Smooth muscle cell (in vitro differentiated cells): ENCODE measurements at regions not wholly inside any gene's neighbourhood (a gene's known extent, or its start where the extent isn't known, plus 50 kb on each side); places are given as distances from the start of the nearest gene placed in this dataset.

Source experiments
- DNase-seq: peaks from one replicate; lab custom pipeline; 2025; ENCODE audit not compliant: unreplicated experiment; lab: John Stamatoyannopoulos, UW
- H2AFZ ChIP-seq: fragments of 200-600 bp; sonication (generic); 2 replicates; pipeline ENCODE4 v1.6.0; 2016; ENCODE audit warnings: antibody characterized with exemption, low read depth, mild to moderate bottlenecking
- H3F3A ChIP-seq: fragments of 200-600 bp; sonication (generic); 2 replicates; pipeline ENCODE4 v1.6.0; 2017; ENCODE audit warnings: antibody characterized with exemption, low read depth
- H3K27ac ChIP-seq: fragments of 200-600 bp; sonication (generic); 2 replicates; pipeline ENCODE4 v1.5.1; 2016; ENCODE audit warnings: low read depth, mild to moderate bottlenecking
- H3K27me3 ChIP-seq: fragments of 200-600 bp; sonication (generic); 2 replicates; pipeline ENCODE4 v1.6.1; 2016; ENCODE audit warnings: low read depth, mild to moderate bottlenecking
- H3K36me3 ChIP-seq: fragments of 200-600 bp; sonication (generic); 2 replicates; pipeline ENCODE4 v1.5.1; 2016; ENCODE audit warnings: low read depth
- H3K4me1 ChIP-seq: fragments of 200-600 bp; sonication (generic); 2 replicates; pipeline ENCODE4 v1.5.1; 2016; ENCODE audit warnings: low read depth
- H3K4me2 ChIP-seq: fragments of 200-600 bp; sonication (generic); 2 replicates; pipeline ENCODE4 v1.6.0; 2016; ENCODE audit warnings: mild to moderate bottlenecking
- H3K4me3 ChIP-seq: fragments of 200-600 bp; sonication (generic); 2 replicates; pipeline ENCODE4 v1.5.1; 2016; ENCODE audit warnings: mild to moderate bottlenecking
- H3K79me2 ChIP-seq: fragments of 200-600 bp; sonication (generic); 2 replicates; pipeline ENCODE4 v1.6.0; 2016; ENCODE audit warnings: low read depth, mild to moderate bottlenecking
- H3K9ac ChIP-seq: fragments of 200-600 bp; sonication (generic); 2 replicates; pipeline ENCODE4 v1.6.0; 2016; ENCODE audit warnings: low read depth
- H3K9me3 ChIP-seq: fragments of 200-600 bp; sonication (generic); replicated peaks from 2 replicates; pipeline ENCODE4 v1.5.1; 2016; ENCODE audit warnings: low read depth
- H4K20me1 ChIP-seq: fragments of 200-600 bp; sonication (generic); 2 replicates; pipeline ENCODE4 v1.6.0; 2016; ENCODE audit warnings: low read depth
- CTCF ChIP-seq: fragments of 200-600 bp; sonication (generic); IDR thresholded peaks from 2 replicates; pipeline ENCODE4 v1.5.1; 2017; ENCODE audit warnings: borderline replicate concordance, mild to moderate bottlenecking, antibody characterized with exemption; ENCODE audit not compliant: insufficient read depth, poor library complexity, severe bottlenecking
- WGBS: methylation state at CpG from one replicate; pipeline ENCODE4 v1.1.7; 2016; ENCODE audit warnings: low lambda C conversion rate; 5-methylcytosine and 5-hydroxymethylcytosine counted together

GRCh38 chr5:56538580-56538979, 276.8 kb upstream of the MAP3K1 start:
- Histone ChIP-seq H3F3A (no peaks in the 10 kb centered on the region), H3K27ac (no peak overlapping the region), H3K4me3 (no peak overlapping the region), H3K9me3 (no peaks in the 10 kb centered on the region), H2AFZ (no peak overlapping the region), H3K79me2 (no peaks in the 10 kb centered on the region), H4K20me1 (no peaks in the 10 kb centered on the region), H3K4me1 (no peaks in the 10 kb centered on the region), H3K9ac (no peak overlapping the region), H3K4me2 (no peak overlapping the region), H3K36me3 (no peaks in the 10 kb centered on the region), H3K27me3 (no peaks in the 10 kb centered on the region)
- TF ChIP-seq CTCF, result no peak
- 97% methylated on average over 6 of the region's 6 CpGs for WGBS
- no peak for DNase-seq

- DNase-seq, result no peak
- Histone ChIP-seq H3K27ac (peak overlapping the region; percentile 67), H3K36me3 (no peaks in the 10 kb centered on the region), H3K79me2 (no peaks in the 10 kb centered on the region), H4K20me1 (no peaks in the 10 kb centered on the region), H3K9ac (no peak overlapping the region), H3F3A (peaks cover 11% of the 10 kb centered on the region), H3K4me3 (no peak overlapping the region), H3K27me3 (no peaks in the 10 kb centered on the region), H2AFZ (no peak overlapping the region), H3K9me3 (no peaks in the 10 kb centered on the region), H3K4me1 (no peaks in the 10 kb centered on the region), H3K4me2 (no peak overlapping the region)
- WGBS, result 89% methylated on average over 1 of the region's 1 CpG
- no peak for TF ChIP-seq CTCF
Observed at GRCh38 chr5:56535347-56535746, 280.0 kb upstream of the MAP3K1 start.

GRCh38 chr5:56534102-56534829, 281.1 kb upstream of the MAP3K1 start:
- no peak overlapping the region for H3K9ac ChIP-seq
- no peak for DNase-seq
- H3K9me3 ChIP-seq, result no peaks in the 10 kb centered on the region
- no peak for TF ChIP-seq CTCF
- H3K27ac ChIP-seq, result peak overlapping the region; percentile 67
- 68% methylated on average over 6 of the region's 6 CpGs for WGBS
- no peak overlapping the region for H2AFZ ChIP-seq
- H3K79me2 ChIP-seq, result no peaks in the 10 kb centered on the region
- H4K20me1 ChIP-seq, result no peaks in the 10 kb centered on the region
- no peak overlapping the region for H3K4me2 ChIP-seq
- peaks cover 12% of the 10 kb centered on the region for H3F3A ChIP-seq
- no peak overlapping the region for H3K4me3 ChIP-seq
- no peaks in the 10 kb centered on the region for H3K27me3 ChIP-seq
- no peaks in the 10 kb centered on the region for H3K36me3 ChIP-seq
- no peaks in the 10 kb centered on the region for H3K4me1 ChIP-seq

GRCh38 chr5:56532466-56532865, 282.9 kb upstream of the MAP3K1 start:
- 10% methylated on average over 3 of the region's 3 CpGs for WGBS
- Histone ChIP-seq H4K20me1 (no peaks in the 10 kb centered on the region), H3F3A (peaks cover 12% of the 10 kb centered on the region), H3K4me1 (no peaks in the 10 kb centered on the region), H3K27ac (no peak overlapping the region), H3K4me3 (no peak overlapping the region), H3K9me3 (no peaks in the 10 kb centered on the region), H3K36me3 (no peaks in the 10 kb centered on the region), H3K27me3 (no peaks in the 10 kb centered on the region), H3K9ac (no peak overlapping the region), H3K79me2 (no peaks in the 10 kb centered on the region), H3K4me2 (no peak overlapping the region), H2AFZ (peak overlapping the region; percentile 0)
- DNase-seq, result no peak
- no peak for TF ChIP-seq CTCF
